ENCODE measurements at regions not wholly inside any gene's neighbourhood (a gene's known extent, or its start where the extent isn't known, plus 50 kb on each side); places are given as distances from the start of the nearest gene placed in this dataset.

DNA sequence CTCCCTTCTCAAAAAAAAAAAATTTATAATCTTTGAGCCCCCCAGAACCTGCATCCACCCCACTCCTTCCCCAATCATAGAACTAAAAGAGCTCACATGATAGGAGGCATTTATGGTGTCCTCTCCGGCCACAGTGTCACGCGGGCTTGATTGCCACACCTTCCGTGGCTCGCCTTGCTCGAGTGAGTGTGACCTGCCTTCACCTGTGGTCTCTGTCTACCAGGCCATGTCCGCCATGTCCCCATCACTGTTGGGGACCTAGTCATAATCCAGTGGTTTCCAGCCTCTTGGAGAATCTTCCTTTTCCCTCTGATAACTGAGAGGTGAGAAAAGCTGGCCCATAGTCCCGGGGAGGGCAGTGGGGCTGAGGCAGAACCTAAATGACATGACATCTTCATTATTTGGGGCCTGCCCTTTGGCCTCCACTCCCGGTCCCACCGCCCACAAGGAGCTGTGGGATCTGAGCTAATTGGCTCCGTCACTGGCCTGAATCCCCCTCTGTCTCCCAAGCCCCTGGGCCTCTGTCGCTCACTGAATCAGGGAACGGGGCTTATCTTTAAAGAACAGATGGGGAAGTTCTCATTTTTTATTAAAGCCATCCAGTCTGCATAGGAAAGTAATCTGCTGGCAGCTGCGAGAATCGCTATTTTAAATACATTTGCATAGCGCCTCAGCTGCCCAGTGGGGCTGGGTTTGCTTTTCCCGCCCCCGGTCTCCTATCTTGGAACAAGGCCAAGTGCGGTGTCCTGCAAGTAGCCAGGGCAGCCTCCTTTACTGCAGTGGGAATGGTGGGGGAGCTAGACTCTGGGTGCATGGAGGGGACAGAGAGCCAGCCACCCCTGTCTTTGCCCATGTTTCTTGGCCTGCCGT lies 197.6 kb upstream of the PMEPA1 start:
- Histone ChIP-seq H3K27me3 (ENCODE audit: control insufficient read depth in 1 of 2, insufficient read depth in 1 of 2, low read length in 2 of 2) (peaks cover 0 to 79% of the 10 kb centered on the region in 2 experiments), H4K8ac (ENCODE audit: low read length) (no peak overlapping the region), H3K4me1 (ENCODE audit: control insufficient read depth, insufficient read depth, low read depth, low read length) (no peaks in the 10 kb centered on the region), H4K91ac (ENCODE audit: low read length) (no peak overlapping the region), H2AFZ (ENCODE audit: low read depth, low read length) (no peak overlapping the region), H2AK5ac (ENCODE audit: low read length, severe bottlenecking) (no peak overlapping the region), H3K14ac (ENCODE audit: low read length in 2 of 2) (no peak overlapping the region), H2BK12ac (ENCODE audit: low read length in 2 of 2) (no peak overlapping the region), H3K18ac (ENCODE audit: low read depth in 1 of 2, low read length in 2 of 2) (no peak overlapping the region), H3K9me3 (ENCODE audit: control insufficient read depth, low read length) (no peaks in the 10 kb centered on the region), H3K79me1 (replicated peaks; ENCODE audit: low read length, poor library complexity, severe bottlenecking) (no peaks in the 10 kb centered on the region), H2BK5ac (ENCODE audit: low read depth, low read length, poor library complexity, severe bottlenecking) (no peak overlapping the region), H3K4ac (ENCODE audit: low read depth in 1 of 2, low read length in 2 of 2) (no peak overlapping the region), H2BK15ac (ENCODE audit: low read depth, poor library complexity, severe bottlenecking) (no peak overlapping the region), H2BK120ac (ENCODE audit: low read depth, low read length) (no peak overlapping the region), H3K36me3 (ENCODE audit: control insufficient read depth in 1 of 2, insufficient read depth in 2 of 2, low read depth in 1 of 2, low read length in 2 of 2) (no peaks in the 10 kb centered on the region), H3K27ac (ENCODE audit: low read length, poor library complexity, severe bottlenecking) (no peak overlapping the region), H3K4me2 (ENCODE audit: low read length, poor library complexity, severe bottlenecking) (no peak overlapping the region), H3K9ac (ENCODE audit: low read length) (no peak overlapping the region), H3K23ac (ENCODE audit: low read length in 2 of 2) (no peak overlapping the region), H3K4me3 (ENCODE audit: insufficient read depth in 1 of 2, low read depth in 1 of 2, low read length in 2 of 2) (no peak overlapping the region)
- 88% methylated on average over 20 of the region's 20 CpGs for WGBS
- DNase-seq, result no peak

DNA sequence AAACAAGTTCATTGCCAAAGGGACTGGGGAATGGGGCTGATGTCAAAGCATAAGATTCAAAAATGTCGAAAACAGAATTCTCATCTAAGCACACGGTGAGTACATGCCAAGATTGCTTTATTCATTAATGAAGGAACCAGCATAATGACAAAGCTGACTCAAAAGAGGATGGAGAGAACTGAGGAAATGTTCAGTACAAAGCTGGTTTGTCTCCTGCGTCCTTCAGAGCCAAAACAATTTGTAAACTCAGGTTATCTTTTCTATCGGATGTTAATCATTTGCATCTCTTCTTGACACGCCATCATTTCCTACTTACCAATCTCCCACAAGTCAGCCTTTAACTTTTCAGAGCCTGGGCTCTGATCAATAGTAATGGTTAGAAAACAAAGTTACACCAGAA lies 195.6 kb upstream of the PMEPA1 start:
- Histone ChIP-seq H2BK15ac (ENCODE audit: low read depth, poor library complexity, severe bottlenecking) (no peak overlapping the region), H3K23ac (ENCODE audit: low read length in 2 of 2) (no peak overlapping the region), H3K4me1 (ENCODE audit: control insufficient read depth, insufficient read depth, low read depth, low read length) (no peaks in the 10 kb centered on the region), H4K91ac (ENCODE audit: low read length) (no peak overlapping the region), H3K4me3 (ENCODE audit: insufficient read depth in 1 of 2, low read depth in 1 of 2, low read length in 2 of 2) (no peak overlapping the region), H3K4ac (ENCODE audit: low read depth in 1 of 2, low read length in 2 of 2) (no peak overlapping the region), H3K14ac (ENCODE audit: low read length in 2 of 2) (no peak overlapping the region), H3K79me1 (replicated peaks; ENCODE audit: low read length, poor library complexity, severe bottlenecking) (no peaks in the 10 kb centered on the region), H3K27me3 (ENCODE audit: control insufficient read depth in 1 of 2, insufficient read depth in 1 of 2, low read length in 2 of 2) (peaks cover 0 to 79% of the 10 kb centered on the region in 2 experiments), H3K4me2 (ENCODE audit: low read length, poor library complexity, severe bottlenecking) (no peak overlapping the region), H4K8ac (ENCODE audit: low read length) (no peak overlapping the region), H2BK120ac (ENCODE audit: low read depth, low read length) (no peak overlapping the region), H2BK12ac (ENCODE audit: low read length in 2 of 2) (no peak overlapping the region), H3K9ac (ENCODE audit: low read length) (no peak overlapping the region), H2AFZ (ENCODE audit: low read depth, low read length) (no peak overlapping the region), H3K9me3 (ENCODE audit: control insufficient read depth, low read length) (no peaks in the 10 kb centered on the region), H3K36me3 (ENCODE audit: control insufficient read depth in 1 of 2, insufficient read depth in 2 of 2, low read depth in 1 of 2, low read length in 2 of 2) (no peaks in the 10 kb centered on the region), H2BK5ac (ENCODE audit: low read depth, low read length, poor library complexity, severe bottlenecking) (no peak overlapping the region), H3K18ac (ENCODE audit: low read depth in 1 of 2, low read length in 2 of 2) (no peak overlapping the region), H2AK5ac (ENCODE audit: low read length, severe bottlenecking) (no peak overlapping the region), H3K27ac (ENCODE audit: low read length, poor library complexity, severe bottlenecking) (no peak overlapping the region)
- DNase-seq, result no peak
- 87% methylated on average over 4 of the region's 5 CpGs for WGBS

- no peak overlapping the region for H2BK120ac ChIP-seq (ENCODE audit: low read depth, low read length)
- H2AK5ac ChIP-seq (ENCODE audit: low read length, severe bottlenecking), result no peak overlapping the region
- H3K79me1 ChIP-seq (replicated peaks; ENCODE audit: low read length, poor library complexity, severe bottlenecking), result no peaks in the 10 kb centered on the region
- H3K23ac ChIP-seq (ENCODE audit: low read length in 2 of 2), result no peak overlapping the region
- no peak overlapping the region for H3K4me2 ChIP-seq (ENCODE audit: low read length, poor library complexity, severe bottlenecking)
- H2BK15ac ChIP-seq (ENCODE audit: low read depth, poor library complexity, severe bottlenecking), result no peak overlapping the region
- H3K4ac ChIP-seq (ENCODE audit: low read depth in 1 of 2, low read length in 2 of 2), result no peak overlapping the region
- H3K4me3 ChIP-seq (ENCODE audit: insufficient read depth in 1 of 2, low read depth in 1 of 2, low read length in 2 of 2), result no peak overlapping the region
- peaks cover 0 to 84% of the 10 kb centered on the region in 2 experiments for H3K27me3 ChIP-seq (ENCODE audit: control insufficient read depth in 1 of 2, insufficient read depth in 1 of 2, low read length in 2 of 2)
- H4K8ac ChIP-seq (ENCODE audit: low read length), result no peak overlapping the region
- H3K9ac ChIP-seq (ENCODE audit: low read length), result no peak overlapping the region
- H3K4me1 ChIP-seq (ENCODE audit: control insufficient read depth, insufficient read depth, low read depth, low read length), result no peaks in the 10 kb centered on the region
- no peak for DNase-seq
- H3K18ac ChIP-seq (ENCODE audit: low read depth in 1 of 2, low read length in 2 of 2), result no peak overlapping the region
- H2BK5ac ChIP-seq (ENCODE audit: low read depth, low read length, poor library complexity, severe bottlenecking), result no peak overlapping the region
- H3K9me3 ChIP-seq (ENCODE audit: control insufficient read depth, low read length), result no peaks in the 10 kb centered on the region
- H2AFZ ChIP-seq (ENCODE audit: low read depth, low read length), result no peak overlapping the region
- H4K91ac ChIP-seq (ENCODE audit: low read length), result no peak overlapping the region
- no peak overlapping the region for H3K27ac ChIP-seq (ENCODE audit: low read length, poor library complexity, severe bottlenecking)
- 67% methylated on average over 10 of the region's 10 CpGs for WGBS
- no peaks in the 10 kb centered on the region for H3K36me3 ChIP-seq (ENCODE audit: control insufficient read depth in 1 of 2, insufficient read depth in 2 of 2, low read depth in 1 of 2, low read length in 2 of 2)
- no peak overlapping the region for H3K14ac ChIP-seq (ENCODE audit: low read length in 2 of 2)
- no peak overlapping the region for H2BK12ac ChIP-seq (ENCODE audit: low read length in 2 of 2)
Measured at GRCh38 chr20:57904314-57905105, 194.7 kb upstream of the PMEPA1 start.

GRCh38 chr20:57902473-57902872 lies 192.7 kb upstream of the PMEPA1 start:
- DNase-seq, result no peak
- H3K9me3 ChIP-seq (ENCODE audit: control insufficient read depth, low read length), result no peaks in the 10 kb centered on the region
- H3K4me1 ChIP-seq (ENCODE audit: control insufficient read depth, insufficient read depth, low read depth, low read length), result no peaks in the 10 kb centered on the region
- H2AK5ac ChIP-seq (ENCODE audit: low read length, severe bottlenecking), result no peak overlapping the region
- no peak overlapping the region for H2BK15ac ChIP-seq (ENCODE audit: low read depth, poor library complexity, severe bottlenecking)
- no peak overlapping the region for H3K23ac ChIP-seq (ENCODE audit: low read length in 2 of 2)
- 58% methylated on average over 1 of the region's 1 CpG for WGBS
- H2BK12ac ChIP-seq (ENCODE audit: low read length in 2 of 2), result no peak overlapping the region
- H2BK120ac ChIP-seq (ENCODE audit: low read depth, low read length), result no peak overlapping the region
- no peak overlapping the region for H2BK5ac ChIP-seq (ENCODE audit: low read depth, low read length, poor library complexity, severe bottlenecking)
- peaks cover 0 to 86% of the 10 kb centered on the region in 2 experiments for H3K27me3 ChIP-seq (ENCODE audit: control insufficient read depth in 1 of 2, insufficient read depth in 1 of 2, low read length in 2 of 2)
- H2AFZ ChIP-seq (ENCODE audit: low read depth, low read length), result no peak overlapping the region
- no peak overlapping the region for H3K4me2 ChIP-seq (ENCODE audit: low read length, poor library complexity, severe bottlenecking)
- H3K4me3 ChIP-seq (ENCODE audit: insufficient read depth in 1 of 2, low read depth in 1 of 2, low read length in 2 of 2), result no peak overlapping the region
- H3K36me3 ChIP-seq (ENCODE audit: control insufficient read depth in 1 of 2, insufficient read depth in 2 of 2, low read depth in 1 of 2, low read length in 2 of 2), result no peaks in the 10 kb centered on the region
- H4K8ac ChIP-seq (ENCODE audit: low read length), result no peak overlapping the region
- no peak overlapping the region for H3K9ac ChIP-seq (ENCODE audit: low read length)
- H3K18ac ChIP-seq (ENCODE audit: low read depth in 1 of 2, low read length in 2 of 2), result no peak overlapping the region
- no peaks in the 10 kb centered on the region for H3K79me1 ChIP-seq (replicated peaks; ENCODE audit: low read length, poor library complexity, severe bottlenecking)
- H4K91ac ChIP-seq (ENCODE audit: low read length), result no peak overlapping the region
- no peak overlapping the region for H3K14ac ChIP-seq (ENCODE audit: low read length in 2 of 2)
- H3K4ac ChIP-seq (ENCODE audit: low read depth in 1 of 2, low read length in 2 of 2), result no peak overlapping the region
- H3K27ac ChIP-seq (ENCODE audit: low read length, poor library complexity, severe bottlenecking), result no peak overlapping the region
